GM12878 (cell line): ENCODE measurements at regions not wholly inside any gene's neighbourhood (a gene's known extent, or its start where the extent isn't known, plus 50 kb on each side); places are given as distances from the start of the nearest gene placed in this dataset.
"Not testable (repeated sequence)": the region's sequence is repeated elsewhere in the genome, so short reads cannot be mapped to it uniquely, and the experiment has no call there.

ENCODE experiments used
- ATAC-seq: fragments of 200-7000 bp; cut with Tn5 transposase; 3 replicates; pipeline ENCODE4 v1.9.1; 2020; ENCODE audit warnings: mild to moderate bottlenecking, moderate library complexity
- BruUV-seq: library from RNA; stranded (reverse); fragments of 400-500 nt; replicated peaks from 2 replicates; lab custom pipeline; 2021; lab: Mats Ljungman, UMichigan
- CTCF ChIA-PET: fragments of 300-600 bp; sonication (Branson Sonifier 250); formaldehyde crosslinking; extraction: SDS; loops from one replicate; lab custom pipeline; 2021; ENCODE audit warnings: inconsistent platforms; lab: Yijun Ruan, JAX
- POLR2A ChIA-PET: fragments of 350-600 bp; formaldehyde crosslinking; extraction: SDS; loops from one replicate; lab custom pipeline; 2021; ENCODE audit warnings: inconsistent platforms; lab: Charles Lee
- RAD21 ChIA-PET: fragments of 300-600 bp; sonication (Branson Sonifier 250); formaldehyde crosslinking; loops from one replicate; lab custom pipeline; 2023; ENCODE audit warnings: antibody characterized with exemption; ENCODE audit not compliant: unreplicated experiment; lab: Charles Lee
- SMC1A ChIA-PET: fragments of 300-600 bp; sonication (Branson Sonifier 250); formaldehyde crosslinking; loops from one replicate; lab custom pipeline; 2023; ENCODE audit not compliant: unreplicated experiment, uncharacterized antibody; lab: Charles Lee
- DNase-seq: peaks from one replicate; pipeline ENCODE4 v3.0.0-alpha.2; 2011; ENCODE audit warnings: low read depth, low spot score
- FAIRE-seq: peaks from 3 replicates; lab custom pipeline; 2011; peaks lifted over from hg19 to GRCh38; lab: Jason Lieb, UNC
- H2AFZ ChIP-seq: 2 replicates; pipeline ENCODE4 v1.6.0; 2011; ENCODE audit warnings: low read depth, low read length, control low read depth; ENCODE audit not compliant: control insufficient read depth
- H3K27ac ChIP-seq: 2 replicates; pipeline ENCODE4 v1.5.1; 2011; ENCODE audit warnings: control low read depth; ENCODE audit not compliant: control insufficient read depth, insufficient read depth
- H3K27me3 ChIP-seq, 2 experiments: replicated peaks in 1 of 2; 2 replicates each; pipeline versions ENCODE4 v1.6.0 to v1.6.1; 2011; ENCODE audit warnings: low read length in 1 of 2; ENCODE audit not compliant: control insufficient read depth in 2 of 2, insufficient read depth in 2 of 2
- H3K36me3 ChIP-seq, 2 experiments: 2 replicates each; pipeline ENCODE4 v1.5.1; 2011; ENCODE audit warnings: low read length in 1 of 2; ENCODE audit not compliant: control insufficient read depth in 2 of 2, insufficient read depth in 2 of 2
- H3K4me1 ChIP-seq: 2 replicates; pipeline ENCODE4 v1.6.1; 2011; ENCODE audit warnings: mild to moderate bottlenecking, low read length, moderate library complexity, mixed read lengths; ENCODE audit not compliant: control insufficient read depth, insufficient read depth
- H3K4me2 ChIP-seq: 2 replicates; pipeline ENCODE4 v1.6.0; 2011; ENCODE audit warnings: control low read depth; ENCODE audit not compliant: control insufficient read depth, insufficient read depth
- H3K4me3 ChIP-seq: fragments of 200-600 bp; sonication (generic); 2 replicates; pipeline ENCODE4 v1.5.1; 2016
- H3K79me2 ChIP-seq: 2 replicates; pipeline ENCODE4 v1.6.0; 2011; ENCODE audit warnings: low read length; ENCODE audit not compliant: control insufficient read depth, insufficient read depth
- H3K9ac ChIP-seq: 2 replicates; pipeline ENCODE4 v1.8.0; 2011; ENCODE audit warnings: low read length, control low read depth, mixed read lengths; ENCODE audit not compliant: control insufficient read depth, insufficient read depth
- H3K9me3 ChIP-seq: replicated peaks from 3 replicates; pipeline ENCODE4 v1.5.1; 2011; ENCODE audit warnings: mild to moderate bottlenecking, low read length; ENCODE audit not compliant: control insufficient read depth, insufficient read depth
- H4K20me1 ChIP-seq: 2 replicates; pipeline ENCODE4 v1.6.0; 2011; ENCODE audit not compliant: control insufficient read depth, insufficient read depth
- CBX3 ChIP-seq: fragments of 200-600 bp; sonication (generic); IDR thresholded peaks from 2 replicates; pipeline ENCODE4 v1.6.1; 2016; ENCODE audit warnings: low read depth, borderline replicate concordance
- EP300 ChIP-seq, 2 experiments: fragments of 150-350 bp in 1 of 2; IDR thresholded peaks; 2 replicates each; pipeline ENCODE4 v1.6.1; 2011 to 2012; ENCODE audit warnings: low read depth in 2 of 2, low read length in 2 of 2, borderline replicate concordance in 1 of 2, improper control_type of control experiment in 1 of 2, inconsistent platforms in 1 of 2; ENCODE audit not compliant: control insufficient read depth in 1 of 2
- JUND ChIP-seq: IDR thresholded peaks from 2 replicates; pipeline ENCODE4 v1.6.1; 2012; ENCODE audit warnings: low read depth, mild to moderate bottlenecking, low read length, improper control_type of control experiment, moderate library complexity
- MYC ChIP-seq: IDR thresholded peaks from 2 replicates; pipeline ENCODE4 v1.6.1; 2011; ENCODE audit warnings: mild to moderate bottlenecking, low read length, moderate library complexity, inconsistent platforms; ENCODE audit not compliant: insufficient read depth, insufficient replicate concordance, insufficient read length, severe bottlenecking
- NFIC ChIP-seq: IDR thresholded peaks from 2 replicates; pipeline ENCODE4 v1.6.1; 2012; ENCODE audit warnings: low read depth, mild to moderate bottlenecking, inconsistent platforms, low read length, moderate library complexity
- PAX5 ChIP-seq: IDR thresholded peaks from 2 replicates; pipeline ENCODE4 v1.6.1; 2011; ENCODE audit warnings: low read depth, low read length, borderline replicate concordance
- RAD51 ChIP-seq: fragments of 450-650 bp; IDR thresholded peaks from 2 replicates; pipeline ENCODE4 v1.6.1; 2016; ENCODE audit warnings: moderate library complexity, mild to moderate bottlenecking, inconsistent platforms
- YBX1 ChIP-seq: fragments of 450-650 bp; IDR thresholded peaks from 2 replicates; pipeline ENCODE4 v1.6.1; 2016; ENCODE audit warnings: antibody characterized with exemption
- ZNF274 ChIP-seq: IDR thresholded peaks from one replicate; pipeline ENCODE4 v1.8.0; 2011; ENCODE audit not compliant: insufficient read length, insufficient read depth
- ZNF384 ChIP-seq: IDR thresholded peaks from 2 replicates; pipeline ENCODE4 v1.6.1; 2012; ENCODE audit warnings: low read depth, mild to moderate bottlenecking, low read length, improper control_type of control experiment, borderline replicate concordance
- WGBS: methylation state at CpG from one replicate; pipeline ENCODE4 v1.1.6; 2016; ENCODE audit warnings: low lambda C conversion rate; ENCODE audit not compliant: insufficient replicate concordance, insufficient coverage; ENCODE audit errors: missing lambda C conversion rate; 5-methylcytosine and 5-hydroxymethylcytosine counted together
- in situ Hi-C: fragments of 300-500 bp; cut with MboI; formaldehyde crosslinking; loops from 9 replicates; pipeline ENCODE4 v1.14.3; 2018; ENCODE audit warnings: mixed read lengths
- intact Hi-C: fragments of 100-400 bp; cut with micrococcal nuclease; formaldehyde crosslinking; loops from one replicate; pipeline ENCODE4 v1.14.2; 2022; ENCODE audit not compliant: unreplicated experiment

DNA sequence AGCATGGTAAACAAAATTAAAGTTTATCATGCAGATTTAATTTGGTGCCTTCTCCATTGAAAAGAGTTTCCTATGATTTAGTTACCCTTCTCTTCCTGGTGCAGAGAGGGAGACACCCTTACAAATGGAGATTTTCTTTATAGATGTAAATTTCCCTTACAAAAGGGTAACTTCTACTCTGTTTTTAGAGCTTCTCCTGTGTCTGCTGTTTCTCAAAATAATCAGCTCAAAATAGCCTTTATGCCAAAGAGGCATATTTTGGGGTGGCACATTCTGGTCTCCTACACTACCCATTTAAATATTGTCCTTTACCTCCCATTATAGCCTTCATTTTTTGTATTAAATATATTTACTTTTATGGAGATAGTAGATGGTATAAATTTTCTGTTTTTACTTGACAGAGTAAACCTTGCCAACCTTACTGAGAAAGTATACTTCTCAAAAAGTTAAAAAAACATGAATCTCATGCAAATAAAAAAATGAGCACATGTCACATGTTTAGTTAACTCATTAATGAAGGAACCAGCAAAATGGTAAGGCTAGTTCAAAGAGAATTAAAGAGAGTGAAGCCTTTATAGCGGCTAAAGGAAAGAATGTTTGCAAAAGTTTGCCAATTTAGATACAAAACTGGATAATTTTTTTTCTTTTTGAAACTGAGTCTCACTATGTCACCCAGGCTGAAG lies 83.3 kb upstream of the MSH6 start:
- H3K79me2 ChIP-seq, result no peaks in the 10 kb centered on the region
- SMC1A ChIA-PET, result interaction anchor here (0.8 to 0.9 kb wide), 2 partner anchors 21 to 68 kb away, joined by 3 read pairs; no protein-coding TSS in a partner anchor
- 33% methylated on average over 1 of the region's 1 CpG for WGBS
- H3K9me3 ChIP-seq, result no peaks in the 10 kb centered on the region
- H3K9ac ChIP-seq, result no peak overlapping the region
- POLR2A ChIA-PET, result interaction anchor here (0.6 to 1.4 kb wide), 3 partner anchors 18 to 54 kb away, joined by 3 read pairs; no protein-coding TSS in a partner anchor
- H3K4me3 ChIP-seq, result no peak overlapping the region
- H3K27me3 ChIP-seq, result no peaks in the 10 kb centered on the region
- RAD21 ChIA-PET, result no interaction called here
- H4K20me1 ChIP-seq, result no peaks in the 10 kb centered on the region
- ATAC-seq (no peak), DNase-seq (no peak), FAIRE-seq (no peak)
- CTCF ChIA-PET, result interaction anchor here (0.5 to 0.9 kb wide), 4 partner anchors 8 to 301 kb away, joined by 3 to 4 read pairs (median 3); no protein-coding TSS in a partner anchor
- H2AFZ ChIP-seq, result no peak overlapping the region
- H3K27ac ChIP-seq, result no peak overlapping the region
- intact Hi-C loops, result no loop called here
- TF ChIP-seq EP300 (IDR thresholded peaks at IDR 0.05; ENCODE audit: borderline replicate concordance in 1 of 2, control insufficient read depth in 1 of 2, low read depth in 2 of 2, low read length in 2 of 2), result no peak
- TF ChIP-seq YBX1, result no peak
- no peak for TF ChIP-seq RAD51
- TF ChIP-seq ZNF384, result no peak
- TF ChIP-seq PAX5, result no peak
- TF ChIP-seq NFIC, result no peak
- TF ChIP-seq CBX3, result no peak
- TF ChIP-seq MYC, result no peak
- no peak for TF ChIP-seq JUND
- no peak for TF ChIP-seq ZNF274
- no peaks in the 10 kb centered on the region for H3K36me3 ChIP-seq
- no TSS peak for BruUV-seq
- in situ Hi-C loops, result no loop called here
- H3K4me1 ChIP-seq, result peaks cover 24% of the 10 kb centered on the region
- H3K4me2 ChIP-seq, result no peak overlapping the region

DNA sequence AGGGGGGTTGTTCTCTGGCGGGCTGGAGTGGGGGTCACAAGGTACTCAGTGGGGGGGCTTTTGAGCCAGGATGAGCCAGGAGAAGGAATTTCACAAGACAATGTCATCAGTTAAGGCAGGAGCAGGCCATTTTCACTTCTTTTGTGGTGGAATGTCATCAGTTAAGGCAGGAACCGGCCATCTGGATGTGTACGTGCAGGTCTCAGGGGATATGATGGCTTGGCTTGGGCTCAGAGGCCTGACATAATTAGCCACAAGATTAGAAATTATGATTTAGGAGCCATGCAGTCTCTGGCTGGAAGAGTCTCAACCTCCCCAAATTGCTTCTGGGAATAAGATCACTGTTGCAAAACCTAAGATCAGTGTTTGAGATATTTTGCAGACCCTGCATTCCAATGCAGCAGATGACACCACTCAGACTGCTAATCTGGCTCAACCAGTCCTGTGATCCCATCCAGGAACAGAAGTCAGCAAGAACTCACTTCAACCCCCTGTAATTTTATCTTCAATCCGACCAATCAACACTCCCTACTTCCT lies 84.4 kb upstream of the MSH6 start:
- H3K9ac ChIP-seq, H3K27me3 ChIP-seq, POLR2A ChIA-PET, RAD21 ChIA-PET, H3K4me3 ChIP-seq, H3K4me2 ChIP-seq, H3K9me3 ChIP-seq, H3K36me3 ChIP-seq, H3K79me2 ChIP-seq, H3K27ac ChIP-seq, ATAC-seq, FAIRE-seq, H4K20me1 ChIP-seq, intact Hi-C loops, H2AFZ ChIP-seq, BruUV-seq, in situ Hi-C loops, DNase-seq: not testable (repeated sequence)
- ChIA-PET CTCF (interaction anchor here (1.5 kb wide), 1 partner anchor 10 kb away, joined by 4 read pairs; no protein-coding TSS in a partner anchor), SMC1A (interaction anchor here (0.9 to 1.2 kb wide), 2 partner anchors 20 to 69 kb away, joined by 3 to 7 read pairs; no protein-coding TSS in a partner anchor)
- 83% methylated on average over 4 of the region's 4 CpGs for WGBS
- peaks cover 24% of the 10 kb centered on the region for H3K4me1 ChIP-seq
